ENCODE measurements at regions not wholly inside any gene's neighbourhood (a gene's known extent, or its start where the extent isn't known, plus 50 kb on each side); places are given as distances from the start of the nearest gene placed in this dataset.
"Not testable (repeated sequence)": the region's sequence is repeated elsewhere in the genome, so short reads cannot be mapped to it uniquely, and the experiment has no call there.

DNA sequence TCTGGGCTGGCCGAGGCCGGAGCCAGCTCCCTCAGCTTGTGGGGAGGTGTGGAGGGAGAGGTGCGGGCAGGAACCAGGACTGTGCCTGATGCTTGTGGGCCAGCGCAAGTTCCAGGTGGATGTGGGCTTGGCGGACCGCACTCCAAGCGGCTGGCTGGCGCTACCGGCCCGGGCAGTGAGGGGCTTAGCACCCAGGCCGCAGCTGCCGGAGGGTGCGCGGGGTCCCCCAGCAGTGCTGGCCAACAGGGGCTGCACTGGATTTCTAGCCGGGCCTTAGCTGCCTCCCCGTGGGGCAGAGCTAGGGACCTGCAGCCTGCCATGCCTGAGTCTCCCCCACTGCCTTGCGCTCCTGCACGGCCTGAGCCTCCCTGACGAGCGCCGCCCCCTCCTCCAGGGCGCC, 242.8 kb downstream of the CCSER2 start:
- DNase-seq (ENCODE audit: extremely low read depth in 1 of 2, low read depth in 1 of 2) = no peak

- DNase-seq (ENCODE audit: extremely low read depth in 1 of 2, low read depth in 1 of 2) = no peak
Observed at GRCh38 chr10:84574102-84574501, 245.7 kb downstream of the CCSER2 start.

GRCh38 chr10:84581976-84582375, 253.6 kb downstream of the CCSER2 start:
- DNase-seq (ENCODE audit: extremely low read depth in 1 of 2, low read depth in 1 of 2) = no peak

DNA sequence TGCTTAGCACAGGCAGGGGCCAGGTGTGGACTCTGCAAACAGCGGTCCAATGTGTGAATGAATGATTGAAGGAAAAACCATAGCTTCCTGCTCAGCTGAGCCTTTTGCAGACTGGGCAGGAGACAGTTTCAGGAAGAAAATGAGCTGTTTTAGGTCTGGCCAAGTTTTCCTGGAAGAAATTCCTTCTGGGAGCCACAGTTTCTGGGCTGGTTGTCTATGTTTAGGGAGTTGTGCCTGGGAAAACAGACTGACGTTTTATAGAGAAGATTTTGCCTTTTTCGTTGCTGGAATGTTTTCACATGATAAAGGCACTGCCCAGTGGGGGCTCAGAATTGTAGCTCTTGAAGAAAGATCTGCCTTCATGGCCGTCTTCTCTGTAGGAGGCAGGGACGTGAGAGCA, 255.1 kb downstream of the CCSER2 start:
- no peak for DNase-seq (ENCODE audit: extremely low read depth in 1 of 2, low read depth in 1 of 2)

GRCh38 chr10:84587789-84588188, 259.4 kb downstream of the CCSER2 start:
- no peak for DNase-seq (ENCODE audit: extremely low read depth in 1 of 2, low read depth in 1 of 2)

GRCh38 chr10:84588426-84588825, 260.0 kb downstream of the CCSER2 start:
- no peak for DNase-seq (ENCODE audit: extremely low read depth in 1 of 2, low read depth in 1 of 2)

DNA sequence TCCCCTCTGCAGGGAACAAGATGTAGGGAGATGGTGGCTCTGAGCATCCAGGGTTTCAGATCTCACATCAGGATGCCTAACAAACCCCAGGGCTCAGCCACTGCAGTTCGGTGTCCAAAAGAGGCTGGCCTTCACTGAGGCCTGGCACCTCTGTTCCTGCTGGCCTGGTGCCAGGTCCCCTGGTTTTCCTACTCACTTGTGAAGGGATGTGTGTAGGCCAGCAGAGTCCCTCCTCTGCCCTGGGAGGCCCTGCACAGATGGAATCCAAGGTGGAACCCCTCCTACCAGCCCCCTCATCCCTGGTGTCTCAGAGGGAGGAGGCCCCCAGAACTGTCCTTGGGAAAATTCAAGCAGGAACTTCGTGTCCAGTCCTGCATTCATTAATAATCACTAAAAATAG, 260.6 kb downstream of the CCSER2 start:
- no peak for DNase-seq (ENCODE audit: extremely low read depth in 1 of 2, low read depth in 1 of 2)

DNA sequence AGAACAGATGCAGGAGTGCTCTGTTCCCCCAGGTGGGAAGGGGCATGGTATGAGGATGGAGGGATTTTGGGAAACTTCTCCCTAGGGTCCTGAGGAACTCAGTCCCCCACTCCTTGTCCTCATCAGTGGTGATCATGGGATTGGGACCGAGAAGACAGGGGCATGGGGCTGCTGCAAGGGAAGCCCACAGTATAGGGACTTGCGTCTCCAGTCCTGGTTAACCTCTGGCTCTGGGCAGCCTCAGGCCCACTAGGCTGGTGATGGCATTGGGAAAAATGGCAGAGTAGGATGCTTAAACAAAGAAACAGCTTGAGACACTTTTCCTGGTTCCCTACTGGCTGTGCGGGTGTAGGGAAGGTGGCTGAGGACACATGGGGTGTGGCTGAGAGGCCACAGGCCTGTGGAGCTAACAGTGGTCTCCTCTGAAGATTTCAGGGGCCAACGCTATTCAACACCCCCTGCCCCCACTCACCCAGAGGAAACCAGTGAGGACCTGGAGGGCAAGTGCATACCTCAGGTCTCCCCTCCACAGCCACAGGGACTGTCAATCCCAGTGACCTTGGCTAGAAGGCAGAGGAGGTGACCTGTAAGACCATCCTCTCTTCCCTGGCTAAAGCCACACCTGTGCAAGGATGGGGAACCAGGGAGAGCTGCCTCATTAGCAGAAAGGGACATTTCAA, 261.3 kb downstream of the CCSER2 start:
- DNase-seq (ENCODE audit: extremely low read depth in 1 of 2, low read depth in 1 of 2) = no peak

DNA sequence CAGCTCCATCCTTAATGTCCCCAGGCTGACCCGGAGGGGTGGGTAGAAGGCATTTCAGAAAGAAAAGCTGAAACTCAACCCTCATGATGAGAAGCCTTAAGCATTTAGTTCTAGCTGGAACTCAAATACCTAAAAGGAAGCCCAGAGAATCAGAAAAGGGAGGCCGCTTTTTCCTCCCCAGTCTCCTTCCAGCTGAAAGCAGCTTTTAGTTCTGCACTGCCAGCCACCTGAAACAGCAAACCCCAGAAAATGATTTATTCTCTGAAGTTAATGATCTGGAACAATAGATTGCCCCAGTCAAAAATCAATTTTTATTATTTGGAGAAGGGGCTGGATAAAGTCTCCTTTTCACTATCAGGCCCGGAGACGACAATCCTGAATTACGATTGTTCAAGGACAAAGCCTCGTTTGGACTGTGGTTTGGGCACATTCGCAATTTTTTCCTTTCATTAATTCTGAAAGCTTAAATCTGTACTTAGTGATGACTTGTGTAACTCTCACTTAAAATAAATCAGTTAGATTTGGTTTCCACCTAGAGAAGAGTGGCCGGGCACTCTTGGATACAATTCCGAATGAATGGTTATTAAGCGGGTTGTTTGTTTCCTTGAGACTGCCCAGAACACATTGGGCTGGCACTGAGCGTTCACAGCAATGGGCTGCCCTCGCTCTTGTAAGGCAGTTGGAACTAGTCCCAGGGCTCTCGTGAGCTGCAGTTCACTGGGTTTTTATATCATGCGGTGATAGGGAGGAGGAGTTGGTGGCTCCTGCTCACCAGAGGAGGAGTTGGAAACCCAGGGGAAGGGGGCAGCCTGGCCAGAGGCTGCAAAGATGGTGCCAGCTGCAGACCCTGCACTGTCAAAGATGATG, 262.2 kb downstream of the CCSER2 start:
- DNase-seq (ENCODE audit: extremely low read depth in 1 of 2, low read depth in 1 of 2) = no peak

DNA sequence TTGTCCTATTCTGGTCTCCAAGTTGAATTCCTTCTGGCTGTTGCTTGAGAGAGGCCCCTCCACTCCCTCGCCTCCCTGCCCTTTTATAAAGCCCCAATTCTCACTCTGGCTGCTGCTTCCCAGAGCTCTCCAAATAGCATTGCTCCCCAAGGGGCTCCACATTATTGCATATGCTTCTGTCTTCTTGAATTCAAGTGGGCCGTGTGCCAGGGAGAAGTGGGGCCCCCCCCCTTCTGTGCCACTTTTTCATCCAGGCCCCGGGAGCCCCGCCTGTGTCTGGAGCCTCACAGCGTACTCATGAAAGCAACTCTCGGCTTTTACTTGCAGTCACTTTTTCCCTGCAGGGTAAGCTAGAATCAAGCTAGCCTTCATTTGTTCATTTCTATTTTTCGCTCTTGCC, 265.1 kb downstream of the CCSER2 start:
- no peak for DNase-seq (ENCODE audit: extremely low read depth in 1 of 2, low read depth in 1 of 2)

- DNase-seq (ENCODE audit: extremely low read depth in 1 of 2, low read depth in 1 of 2) = no peak
Observed at GRCh38 chr10:84596585-84596984, 268.2 kb downstream of the CCSER2 start.

- DNase-seq (ENCODE audit: extremely low read depth in 1 of 2, low read depth in 1 of 2) = no peak
Observed at GRCh38 chr10:84599254-84599653, 270.9 kb downstream of the CCSER2 start.

GRCh38 chr10:84600947-84601346, 272.6 kb downstream of the CCSER2 start:
- DNase-seq (ENCODE audit: extremely low read depth in 1 of 2, low read depth in 1 of 2) = no peak

GRCh38 chr10:84602543-84602942, 274.2 kb downstream of the CCSER2 start:
- not testable (repeated sequence) for DNase-seq (ENCODE audit: extremely low read depth in 1 of 2, low read depth in 1 of 2)

- DNase-seq (ENCODE audit: extremely low read depth in 1 of 2, low read depth in 1 of 2) = no peak
Observed at GRCh38 chr10:84603971-84604370, 275.6 kb downstream of the CCSER2 start.

- no peak for DNase-seq (ENCODE audit: extremely low read depth in 1 of 2, low read depth in 1 of 2)
Observed at GRCh38 chr10:84605802-84606201, 277.4 kb downstream of the CCSER2 start.

- DNase-seq (ENCODE audit: extremely low read depth in 1 of 2, low read depth in 1 of 2) = no peak
Observed at GRCh38 chr10:84606428-84606827, 278.0 kb downstream of the CCSER2 start.

DNA sequence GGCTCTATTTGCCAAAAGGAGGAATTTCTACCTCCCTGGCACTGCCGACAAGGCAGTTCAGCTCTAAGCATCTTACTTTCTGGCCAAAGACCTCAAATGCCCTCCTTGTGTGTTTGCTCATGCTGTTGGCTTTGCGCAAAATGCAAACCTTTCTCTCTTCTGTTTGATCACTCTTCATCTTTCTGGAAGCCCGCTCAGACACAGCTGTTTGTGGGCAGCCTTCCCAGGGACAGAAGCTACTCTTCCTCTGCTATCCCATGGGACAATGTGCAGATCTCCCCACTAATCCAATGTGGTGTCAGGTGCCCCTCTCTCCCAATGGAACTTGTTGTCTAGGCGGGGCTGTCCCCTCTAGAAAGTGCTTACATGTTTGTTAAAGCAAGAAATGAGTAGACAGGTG, 278.7 kb downstream of the CCSER2 start:
- DNase-seq (ENCODE audit: extremely low read depth in 1 of 2, low read depth in 1 of 2) = no peak

DNA sequence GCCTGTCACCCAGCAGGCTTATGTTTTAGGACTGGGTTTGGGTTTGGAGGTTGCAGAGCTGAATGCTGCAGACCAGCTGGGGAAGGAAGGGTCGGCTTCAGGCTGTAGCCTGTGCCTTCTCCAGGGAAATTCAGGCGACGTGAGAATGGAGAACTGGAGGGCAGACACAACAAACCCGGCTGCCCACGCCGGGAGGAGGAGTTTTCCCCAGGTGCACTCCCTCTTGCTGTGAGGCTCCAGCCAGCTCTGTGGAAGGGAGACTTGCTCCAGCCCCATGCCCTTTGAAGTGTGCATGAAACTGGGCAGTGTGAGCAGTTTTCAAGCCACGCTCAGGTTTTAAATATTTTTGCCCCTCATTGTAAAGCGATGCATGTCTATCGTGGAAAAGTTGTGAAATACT, 279.1 kb downstream of the CCSER2 start:
- no peak for DNase-seq (ENCODE audit: extremely low read depth in 1 of 2, low read depth in 1 of 2)

GRCh38 chr10:84608126-84608525, 279.7 kb downstream of the CCSER2 start:
- DNase-seq (ENCODE audit: extremely low read depth in 1 of 2, low read depth in 1 of 2) = no peak

- no peak for DNase-seq (ENCODE audit: extremely low read depth in 1 of 2, low read depth in 1 of 2)
Observed at GRCh38 chr10:84613336-84614021, 285.1 kb downstream of the CCSER2 start.

Measured in stimulated activated CD8-positive, alpha-beta memory T cell treated with anti-CD3 and anti-CD28 coated beads, Interleukin-7, amount 100 ng/mL, for 48 hours (primary cell).